HepG2 (cell line): ENCODE measurements at regions not wholly inside any gene's neighbourhood (a gene's known extent, or its start where the extent isn't known, plus 50 kb on each side); places are given as distances from the start of the nearest gene placed in this dataset.

Experiments
- ATAC-seq: fragments of 200-7000 bp; cut with Tn5 transposase; 3 replicates; pipeline ENCODE4 v1.9.1; 2020; ENCODE audit warnings: mild to moderate bottlenecking, moderate library complexity
- BruUV-seq: library from RNA; stranded (reverse); fragments of 400-500 nt; replicated peaks from 2 replicates; lab custom pipeline; 2021; lab: Mats Ljungman, UMichigan
- CTCF ChIA-PET: fragments of 300-600 bp; formaldehyde crosslinking; extraction: SDS; loops from one replicate; lab custom pipeline; 2021; ENCODE audit warnings: low total read pairs, inconsistent platforms, low intra/inter-chr PET ratio; lab: Yijun Ruan, JAX
- POLR2A ChIA-PET: fragments of 350-600 bp; sonication (Branson Sonifier 250); formaldehyde crosslinking; loops from one replicate; lab custom pipeline; 2020; ENCODE audit warnings: antibody characterized with exemption, inconsistent platforms; lab: Yijun Ruan, JAX
- DNase-seq: peaks from one replicate; pipeline ENCODE4 v3.0.0-alpha.2; 2015; ENCODE audit warnings: low spot score
- FAIRE-seq: peaks from 3 replicates; lab custom pipeline; 2011; peaks lifted over from hg19 to GRCh38; lab: Jason Lieb, UNC
- H2AFZ ChIP-seq: one replicate; pipeline ENCODE4 v1.6.1; 2011; ENCODE audit warnings: low read length, inconsistent platforms
- H3K27ac ChIP-seq: fragments of 300-600 bp; 3 replicates; pipeline ENCODE4 v1.8.0; 2011; ENCODE audit warnings: mixed run types, mild to moderate bottlenecking, mixed read lengths, low read length, inconsistent platforms; ENCODE audit not compliant: insufficient read depth; ENCODE audit errors: extremely low read length
- H3K27me3 ChIP-seq, 2 experiments: fragments of 200-600 bp in 1 of 2; 2 replicates in 1 of 2; 3 replicates in 1 of 2; pipeline versions ENCODE4 v1.6.0 to v1.8.0; 2011; ENCODE audit warnings: low read length in 2 of 2, mild to moderate bottlenecking in 2 of 2, moderate library complexity in 2 of 2, inconsistent platforms in 1 of 2; ENCODE audit not compliant: insufficient read depth in 2 of 2, control insufficient read depth in 1 of 2
- H3K36me3 ChIP-seq, 2 experiments: fragments of 200-600 bp in 1 of 2; replicated peaks in 1 of 2; 2 replicates in 1 of 2; 3 replicates in 1 of 2; pipeline versions ENCODE4 v1.5.1 to v1.8.0; 2011; ENCODE audit warnings: low read length in 2 of 2, inconsistent platforms in 1 of 2; ENCODE audit not compliant: insufficient read depth in 2 of 2, control insufficient read depth in 1 of 2
- H3K4me1 ChIP-seq: 2 replicates; pipeline ENCODE4 v1.5.1; 2012; ENCODE audit warnings: low read length, inconsistent platforms; ENCODE audit not compliant: insufficient read depth
- H3K4me2 ChIP-seq: 2 replicates; pipeline ENCODE4 v1.6.0; 2011; ENCODE audit warnings: low read depth, low read length, inconsistent platforms
- H3K4me3 ChIP-seq, 3 experiments: fragments of 200-600 bp in 1 of 3; sonication (generic), shearing (Covaris generic) in 1 of 3; replicated peaks in 1 of 3; 2 replicates each; pipeline ENCODE4 v1.5.1; 2011 to 2016; ENCODE audit warnings: low read length in 3 of 3, inconsistent platforms in 2 of 3, low read depth in 2 of 3, mild to moderate bottlenecking in 2 of 3, control low read depth in 1 of 3, mixed read lengths in 1 of 3; ENCODE audit not compliant: insufficient read depth in 1 of 3
- H3K79me2 ChIP-seq: one replicate; pipeline ENCODE4 v1.6.1; 2011; ENCODE audit warnings: low read length, inconsistent platforms; ENCODE audit not compliant: insufficient read depth
- H3K9ac ChIP-seq: 2 replicates; pipeline ENCODE4 v1.6.0; 2011; ENCODE audit warnings: mild to moderate bottlenecking, low read depth, low read length, inconsistent platforms; ENCODE audit not compliant: insufficient read depth
- H3K9me3 ChIP-seq: 2 replicates; pipeline ENCODE4 v1.5.1; 2012; ENCODE audit warnings: mild to moderate bottlenecking, low read length
- H4K20me1 ChIP-seq: 2 replicates; pipeline ENCODE4 v1.6.0; 2011; ENCODE audit warnings: inconsistent platforms, mild to moderate bottlenecking, low read length, moderate library complexity; ENCODE audit not compliant: insufficient read depth
- PITX1 ChIP-seq: sonication (generic); formaldehyde crosslinking; IDR thresholded peaks from 2 replicates; pipeline ENCODE4 v1.5.1; 2020; ENCODE audit warnings: mild to moderate bottlenecking, missing genetic modification reagents
- YEATS2 ChIP-seq: sonication (generic); formaldehyde crosslinking; IDR thresholded peaks from 2 replicates; pipeline ENCODE4 v1.4.0; 2020; ENCODE audit warnings: missing genetic modification reagents, borderline replicate concordance
- ZNF674 ChIP-seq: sonication (generic); formaldehyde crosslinking; IDR thresholded peaks from 2 replicates; pipeline ENCODE4 v1.5.0; 2020; ENCODE audit warnings: low read depth, mild to moderate bottlenecking, missing genetic modification reagents
- in situ Hi-C: cut with HindIII; loops from 2 replicates; pipeline ENCODE4 v1.10.0; 2017; ENCODE audit warnings: low pct_unique_long_range_greater_than_20kb; ENCODE audit not compliant: extremely low pct_ligation_motif_present
- intact Hi-C: fragments of 100-400 bp; cut with micrococcal nuclease; formaldehyde crosslinking; loops from one replicate; pipeline ENCODE4 v1.10.0; 2022; ENCODE audit not compliant: unreplicated experiment
- TF ChIP-seq, protein P1 (sequence below): sonication (generic); formaldehyde crosslinking; conservative IDR thresholded peaks from 2 replicates; pipeline ENCODE4 v1.8.0; 2022; ENCODE audit warnings: low read depth, missing genetic modification reagents
- TF ChIP-seq, protein P2 (sequence below): sonication (generic); formaldehyde crosslinking; conservative IDR thresholded peaks from 2 replicates; pipeline ENCODE4 v1.4.0; 2020; ENCODE audit warnings: missing genetic modification reagents

DNA sequence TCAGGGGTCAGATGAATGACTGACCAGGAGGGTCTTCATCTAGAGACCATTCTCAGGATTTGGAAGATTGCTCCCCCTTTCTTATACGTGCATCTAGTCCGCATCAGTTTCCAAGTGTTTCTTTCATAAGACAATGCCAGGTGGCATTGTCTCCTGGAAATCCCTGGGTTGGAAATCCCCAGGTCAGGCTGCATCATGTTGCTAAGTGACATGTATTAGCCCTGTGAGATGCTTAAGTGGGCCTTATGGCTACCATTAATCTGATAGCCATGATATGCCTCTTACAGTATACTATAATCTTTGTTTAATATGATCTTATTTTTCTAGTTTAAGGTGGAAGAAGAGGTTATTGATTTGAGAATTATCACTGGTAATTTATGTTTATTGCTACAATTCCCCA, 92.8 kb downstream of the DIO3 start (continued):
- TF ChIP-seq, protein P1, sequence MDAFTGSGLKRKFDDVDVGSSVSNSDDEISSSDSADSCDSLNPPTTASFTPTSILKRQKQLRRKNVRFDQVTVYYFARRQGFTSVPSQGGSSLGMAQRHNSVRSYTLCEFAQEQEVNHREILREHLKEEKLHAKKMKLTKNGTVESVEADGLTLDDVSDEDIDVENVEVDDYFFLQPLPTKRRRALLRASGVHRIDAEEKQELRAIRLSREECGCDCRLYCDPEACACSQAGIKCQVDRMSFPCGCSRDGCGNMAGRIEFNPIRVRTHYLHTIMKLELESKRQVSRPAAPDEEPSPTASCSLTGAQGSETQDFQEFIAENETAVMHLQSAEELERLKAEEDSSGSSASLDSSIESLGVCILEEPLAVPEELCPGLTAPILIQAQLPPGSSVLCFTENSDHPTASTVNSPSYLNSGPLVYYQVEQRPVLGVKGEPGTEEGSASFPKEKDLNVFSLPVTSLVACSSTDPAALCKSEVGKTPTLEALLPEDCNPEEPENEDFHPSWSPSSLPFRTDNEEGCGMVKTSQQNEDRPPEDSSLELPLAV, result no peak
- no peak for TF ChIP-seq YEATS2
- no peak for TF ChIP-seq PITX1 (CRISPR knock-in tag)

DNA sequence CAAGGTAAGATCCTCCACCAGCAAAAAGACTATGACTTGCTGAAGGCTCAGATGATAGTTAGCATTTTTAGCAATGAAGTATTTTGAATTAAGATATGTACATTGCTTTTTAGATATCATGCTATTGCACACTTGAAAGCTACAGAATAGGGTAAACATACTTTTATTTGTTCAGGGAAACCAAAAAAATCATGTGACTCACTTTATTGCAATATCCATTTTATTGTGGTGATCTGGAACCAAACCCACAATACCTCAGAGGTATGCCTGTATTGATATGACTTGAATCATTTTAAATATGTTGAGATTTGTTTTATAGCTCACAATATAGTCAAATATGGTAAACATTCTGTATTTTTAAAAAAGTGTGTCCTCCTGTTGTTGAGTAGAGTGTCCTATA, 96.1 kb downstream of the DIO3 start:
- Histone ChIP-seq H4K20me1 (no peaks in the 10 kb centered on the region), H2AFZ (no peak overlapping the region), H3K4me3 (no peak overlapping the region), H3K4me1 (peaks cover 8% of the 10 kb centered on the region; the same call in 1 of the 2 replicates), H3K9ac (no peak overlapping the region), H3K27me3 (peaks cover 0 to 9% of the 10 kb centered on the region in 2 experiments; a peak in 1 of 5 replicates), H3K27ac (no peak overlapping the region), H3K4me2 (no peak overlapping the region), H3K79me2 (no peaks in the 10 kb centered on the region), H3K36me3 (no peaks in the 10 kb centered on the region), H3K9me3 (no peaks in the 10 kb centered on the region)
- no peak for ATAC-seq
- intact Hi-C loops, result no loop called here
- POLR2A ChIA-PET, result no interaction called here
- DNase-seq, result no peak
- TF ChIP-seq, protein P2, sequence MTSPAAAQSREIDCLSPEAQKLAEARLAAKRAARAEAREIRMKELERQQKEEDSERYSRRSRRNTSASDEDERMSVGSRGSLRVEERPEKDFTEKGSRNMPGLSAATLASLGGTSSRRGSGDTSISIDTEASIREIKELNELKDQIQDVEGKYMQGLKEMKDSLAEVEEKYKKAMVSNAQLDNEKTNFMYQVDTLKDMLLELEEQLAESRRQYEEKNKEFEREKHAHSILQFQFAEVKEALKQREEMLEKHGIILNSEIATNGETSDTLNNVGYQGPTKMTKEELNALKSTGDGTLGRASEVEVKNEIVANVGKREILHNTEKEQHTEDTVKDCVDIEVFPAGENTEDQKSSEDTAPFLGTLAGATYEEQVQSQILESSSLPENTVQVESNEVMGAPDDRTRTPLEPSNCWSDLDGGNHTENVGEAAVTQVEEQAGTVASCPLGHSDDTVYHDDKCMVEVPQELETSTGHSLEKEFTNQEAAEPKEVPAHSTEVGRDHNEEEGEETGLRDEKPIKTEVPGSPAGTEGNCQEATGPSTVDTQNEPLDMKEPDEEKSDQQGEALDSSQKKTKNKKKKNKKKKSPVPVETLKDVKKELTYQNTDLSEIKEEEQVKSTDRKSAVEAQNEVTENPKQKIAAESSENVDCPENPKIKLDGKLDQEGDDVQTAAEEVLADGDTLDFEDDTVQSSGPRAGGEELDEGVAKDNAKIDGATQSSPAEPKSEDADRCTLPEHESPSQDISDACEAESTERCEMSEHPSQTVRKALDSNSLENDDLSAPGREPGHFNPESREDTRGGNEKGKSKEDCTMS (CRISPR knock-in tag), result no peak
- TF ChIP-seq ZNF674, result no peak
- in situ Hi-C loops, result no loop called here
- BruUV-seq, result no TSS peak
- no peak for FAIRE-seq
- CTCF ChIA-PET, result no interaction called here
